ENCODE measurements at regions not wholly inside any gene's neighbourhood (a gene's known extent, or its start where the extent isn't known, plus 50 kb on each side); places are given as distances from the start of the nearest gene placed in this dataset.

DNA sequence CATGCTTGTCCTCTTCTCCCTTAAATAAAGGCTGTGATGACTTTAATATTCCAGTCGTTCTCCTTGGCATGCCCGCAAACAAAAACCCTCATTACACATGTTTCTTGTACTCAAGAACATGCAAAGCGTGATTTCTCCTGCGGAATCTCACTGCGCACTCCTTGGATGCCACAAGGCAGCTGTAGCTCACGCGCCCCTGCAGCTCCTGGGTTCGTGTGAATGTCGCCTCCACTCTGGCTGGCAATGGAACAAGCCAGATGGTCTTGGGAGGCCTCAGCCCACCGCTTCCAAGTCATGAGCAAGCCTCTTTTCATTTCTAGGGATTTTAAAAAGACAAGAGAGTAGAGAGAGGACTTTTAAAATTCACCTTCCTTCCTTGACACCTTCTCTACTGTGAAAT, 403.8 kb downstream of the PCNX1 start:
- no peak for DNase-seq (ENCODE audit: extremely low read depth in 1 of 4, low spot score in 3 of 4)
- WGBS (ENCODE audit: insufficient coverage, low coverage, missing lambda C conversion rate), result 40% methylated on average over 6 of the region's 10 CpGs
- Histone ChIP-seq H3K27me3 (ENCODE audit: control insufficient read depth in 2 of 2, insufficient read depth in 2 of 2, low read length in 2 of 2) (no peaks in the 10 kb centered on the region; a peak in 1 of 5 replicates), H3K79me2 (ENCODE audit: control insufficient read depth, insufficient read depth, low read length) (no peaks in the 10 kb centered on the region), H2AFZ (ENCODE audit: low read depth, low read length) (no peak overlapping the region), H4K20me1 (replicated peaks; ENCODE audit: control insufficient read depth, insufficient read depth, low read length) (no peaks in the 10 kb centered on the region), H3K27ac (ENCODE audit: extremely low read depth, low read depth, low read length) (no peak overlapping the region), H3K9me1 (ENCODE audit: control insufficient read depth, insufficient read depth, low read length) (no peaks in the 10 kb centered on the region), H3K4me2 (ENCODE audit: insufficient read depth, low read length) (no peak overlapping the region), H3K36me3 (ENCODE audit: control insufficient read depth, insufficient read depth, low read length) (no peaks in the 10 kb centered on the region), H3K9ac (ENCODE audit: insufficient read depth in 1 of 2, low read depth in 2 of 2, low read length in 2 of 2) (no peak overlapping the region; a peak in 1 of 4 replicates), H3K9me3 (replicated peaks; ENCODE audit: control insufficient read depth, insufficient read depth, low read depth, low read length) (no peaks in the 10 kb centered on the region), H3K4me1 (replicated peaks in 1 of 2; ENCODE audit: control insufficient read depth in 2 of 2, insufficient read depth in 2 of 2, low read length in 2 of 2) (no peaks in the 10 kb centered on the region), H3K4me3 (no peak overlapping the region)
- TF ChIP-seq TEAD4 (IDR thresholded peaks at IDR 0.05; ENCODE audit: low read length) (no peak), TEAD4 (CRISPR knock-in tag; IDR thresholded peaks at IDR 0.05; ENCODE audit: borderline replicate concordance) (no peak)
- in situ Hi-C loops (cut with MboI), result no loop called here
- intact Hi-C loops (cut with micrococcal nuclease), result no loop called here
- BruUV-seq (replicated peaks), result no TSS peak
- no peak for FAIRE-seq
- CTCF ChIA-PET (ENCODE audit: low intra/inter-chr PET ratio), result no interaction called here
- POLR2A ChIA-PET, result no interaction called here
- ATAC-seq, result no peak

DNA sequence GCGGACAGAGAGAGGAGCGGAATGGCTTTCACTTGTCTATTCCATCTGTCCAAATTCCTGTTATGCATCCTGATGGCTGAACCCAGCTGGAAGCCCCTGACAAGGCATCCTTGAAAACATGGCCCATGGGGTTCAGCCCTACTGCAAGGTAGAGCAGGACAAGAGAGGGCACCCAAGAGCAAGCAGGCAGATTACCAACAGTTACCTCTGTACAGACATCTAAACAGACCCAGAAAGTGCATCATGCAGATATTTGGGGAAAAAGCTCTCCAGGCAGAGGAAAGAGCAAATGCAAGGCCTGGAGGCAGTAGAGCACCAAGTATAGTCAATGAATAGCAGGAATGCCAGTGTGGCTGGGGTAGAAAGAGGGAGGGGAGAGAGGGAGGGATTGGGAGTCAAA, 407.5 kb downstream of the PCNX1 start:
- H3K4me3 ChIP-seq, result no peak overlapping the region
- BruUV-seq (replicated peaks), result no TSS peak
- no peak overlapping the region for H3K27ac ChIP-seq (ENCODE audit: extremely low read depth, low read depth, low read length)
- H3K9ac ChIP-seq (ENCODE audit: insufficient read depth in 1 of 2, low read depth in 2 of 2, low read length in 2 of 2), result no peak overlapping the region
- WGBS (ENCODE audit: insufficient coverage, low coverage, missing lambda C conversion rate), result no CpG with 5 or more reads among the region's 2 CpGs
- intact Hi-C loops (cut with micrococcal nuclease) (no loop called here), in situ Hi-C loops (cut with MboI) (no loop called here)
- TF ChIP-seq, protein P1, sequence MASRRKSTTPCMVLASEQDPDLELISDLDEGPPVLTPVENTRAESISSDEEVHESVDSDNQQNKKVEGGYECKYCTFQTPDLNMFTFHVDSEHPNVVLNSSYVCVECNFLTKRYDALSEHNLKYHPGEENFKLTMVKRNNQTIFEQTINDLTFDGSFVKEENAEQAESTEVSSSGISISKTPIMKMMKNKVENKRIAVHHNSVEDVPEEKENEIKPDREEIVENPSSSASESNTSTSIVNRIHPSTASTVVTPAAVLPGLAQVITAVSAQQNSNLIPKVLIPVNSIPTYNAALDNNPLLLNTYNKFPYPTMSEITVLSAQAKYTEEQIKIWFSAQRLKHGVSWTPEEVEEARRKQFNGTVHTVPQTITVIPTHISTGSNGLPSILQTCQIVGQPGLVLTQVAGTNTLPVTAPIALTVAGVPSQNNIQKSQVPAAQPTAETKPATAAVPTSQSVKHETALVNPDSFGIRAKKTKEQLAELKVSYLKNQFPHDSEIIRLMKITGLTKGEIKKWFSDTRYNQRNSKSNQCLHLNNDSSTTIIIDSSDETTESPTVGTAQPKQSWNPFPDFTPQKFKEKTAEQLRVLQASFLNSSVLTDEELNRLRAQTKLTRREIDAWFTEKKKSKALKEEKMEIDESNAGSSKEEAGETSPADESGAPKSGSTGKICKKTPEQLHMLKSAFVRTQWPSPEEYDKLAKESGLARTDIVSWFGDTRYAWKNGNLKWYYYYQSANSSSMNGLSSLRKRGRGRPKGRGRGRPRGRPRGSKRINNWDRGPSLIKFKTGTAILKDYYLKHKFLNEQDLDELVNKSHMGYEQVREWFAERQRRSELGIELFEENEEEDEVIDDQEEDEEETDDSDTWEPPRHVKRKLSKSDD (conservative IDR thresholded peaks at IDR 0.05; ENCODE audit: low read length), result no peak
- TF ChIP-seq RAD21 (CRISPR knock-in tag; conservative IDR thresholded peaks at IDR 0.05 in 1 of 2, IDR thresholded peaks at IDR 0.05 in 1 of 2), result peak in 1 of 2 experiments; percentile 7; a peak in 1 of 4 replicates
- no peaks in the 10 kb centered on the region; a peak in 1 of 5 replicates for H3K27me3 ChIP-seq (ENCODE audit: control insufficient read depth in 2 of 2, insufficient read depth in 2 of 2, low read length in 2 of 2)
- ChIA-PET CTCF (ENCODE audit: low intra/inter-chr PET ratio) (no interaction called here), POLR2A (no interaction called here)
- no peaks in the 10 kb centered on the region for H3K36me3 ChIP-seq (ENCODE audit: control insufficient read depth, insufficient read depth, low read length)
- no peaks in the 10 kb centered on the region for H3K79me2 ChIP-seq (ENCODE audit: control insufficient read depth, insufficient read depth, low read length)
- H3K9me1 ChIP-seq (ENCODE audit: control insufficient read depth, insufficient read depth, low read length), result no peaks in the 10 kb centered on the region
- H3K4me2 ChIP-seq (ENCODE audit: insufficient read depth, low read length), result no peak overlapping the region
- H2AFZ ChIP-seq (ENCODE audit: low read depth, low read length), result no peak overlapping the region
- H4K20me1 ChIP-seq (replicated peaks; ENCODE audit: control insufficient read depth, insufficient read depth, low read length), result no peaks in the 10 kb centered on the region
- no peaks in the 10 kb centered on the region for H3K4me1 ChIP-seq (replicated peaks in 1 of 2; ENCODE audit: control insufficient read depth in 2 of 2, insufficient read depth in 2 of 2, low read length in 2 of 2)
- DNase-seq (ENCODE audit: extremely low read depth in 1 of 4, low spot score in 3 of 4) (no peak), FAIRE-seq (no peak), ATAC-seq (no peak)
- H3K9me3 ChIP-seq (replicated peaks; ENCODE audit: control insufficient read depth, insufficient read depth, low read depth, low read length), result no peaks in the 10 kb centered on the region

Measured in K562 (cell line).